ENCODE measurements at regions not wholly inside any gene's neighbourhood (a gene's known extent, or its start where the extent isn't known, plus 50 kb on each side); places are given as distances from the start of the nearest gene placed in this dataset.

DNA sequence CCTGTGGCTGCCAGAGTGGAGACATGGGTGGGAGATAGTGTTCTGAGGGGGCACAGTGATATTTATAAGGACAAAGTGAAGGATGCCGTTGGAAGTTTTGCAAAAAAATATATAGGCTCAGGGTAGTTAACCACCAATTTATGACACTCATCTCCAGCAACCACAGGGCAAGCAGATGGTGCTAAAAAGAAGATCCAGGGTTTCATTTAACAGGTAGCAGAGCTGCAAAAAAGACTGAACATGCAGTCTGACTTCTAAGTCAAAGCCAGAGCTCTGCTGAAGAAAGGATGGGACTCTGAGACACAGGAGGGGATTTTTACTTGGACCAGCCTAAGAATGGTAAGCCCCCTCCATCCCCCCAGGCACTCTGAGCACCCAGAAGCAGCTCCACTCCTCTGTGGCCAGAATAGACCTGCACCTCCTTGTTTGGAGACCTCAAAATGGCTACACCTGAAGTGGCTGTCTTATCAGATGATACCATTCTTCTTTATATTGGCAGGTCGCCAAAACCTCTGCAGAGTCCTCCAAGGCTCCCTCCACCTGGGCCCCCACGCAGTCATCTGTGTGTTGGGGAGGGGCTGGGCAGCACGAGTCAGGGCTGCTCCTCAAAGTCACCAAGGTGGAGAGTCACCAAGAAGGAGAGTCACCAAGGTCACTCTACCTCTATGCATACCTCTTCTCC lies 161.4 kb upstream of the FAM9B start:
- no peak for DNase-seq (ENCODE audit: low read depth in 2 of 3, low spot score in 1 of 3)

DNA sequence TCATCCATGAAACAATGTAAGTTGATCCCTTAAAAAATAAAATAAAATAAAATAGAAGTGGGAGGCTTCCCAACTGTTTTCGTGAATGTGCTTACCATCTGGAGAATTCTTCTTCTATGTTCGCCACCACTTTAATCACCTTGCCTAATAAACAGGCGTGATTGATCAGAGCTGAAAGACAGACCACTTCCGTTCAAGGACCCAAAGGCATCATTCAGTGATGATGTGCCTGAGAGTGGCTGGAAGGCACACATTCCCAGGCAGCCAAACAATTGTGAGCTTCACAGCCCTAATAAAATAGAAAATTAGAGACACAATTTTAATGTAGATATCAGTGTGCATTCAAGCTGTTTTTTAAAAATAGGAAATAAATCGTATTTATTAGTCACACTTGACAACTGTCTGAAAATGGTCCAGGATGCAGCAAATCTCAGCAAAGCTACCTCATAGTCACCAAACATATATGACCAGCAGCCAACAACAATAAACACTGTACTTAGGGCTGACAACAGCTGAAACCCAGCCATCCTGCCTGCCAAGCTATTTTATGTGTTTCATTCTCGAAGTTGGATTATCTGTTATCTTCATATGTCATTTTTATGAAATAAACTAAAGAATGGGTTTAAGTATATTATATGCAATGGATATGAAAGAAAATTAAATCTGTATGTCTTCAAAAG lies 163.2 kb upstream of the FAM9B start:
- DNase-seq (ENCODE audit: low read depth in 2 of 3, low spot score in 1 of 3), result no peak

DNA sequence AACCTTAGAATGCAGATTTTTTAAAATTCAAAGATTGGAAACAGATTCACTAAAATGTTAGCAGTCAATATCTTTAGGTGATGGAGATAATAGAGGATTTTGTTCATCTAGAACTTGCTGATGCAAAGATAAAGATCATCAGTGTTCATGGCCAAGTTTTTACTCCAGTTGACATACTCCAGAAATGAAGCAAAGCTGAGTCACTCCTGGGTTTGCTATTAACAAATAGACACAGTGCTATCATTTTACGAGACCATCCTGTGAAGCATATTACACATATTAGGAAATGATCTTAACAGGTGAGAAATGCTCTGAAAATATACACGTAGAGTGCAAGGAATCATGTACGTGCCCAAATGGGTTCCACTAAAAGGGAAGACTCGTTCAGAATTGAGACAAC lies 170.6 kb upstream of the FAM9B start:
- DNase-seq (ENCODE audit: low read depth in 2 of 3, low spot score in 1 of 3), result no peak

DNA sequence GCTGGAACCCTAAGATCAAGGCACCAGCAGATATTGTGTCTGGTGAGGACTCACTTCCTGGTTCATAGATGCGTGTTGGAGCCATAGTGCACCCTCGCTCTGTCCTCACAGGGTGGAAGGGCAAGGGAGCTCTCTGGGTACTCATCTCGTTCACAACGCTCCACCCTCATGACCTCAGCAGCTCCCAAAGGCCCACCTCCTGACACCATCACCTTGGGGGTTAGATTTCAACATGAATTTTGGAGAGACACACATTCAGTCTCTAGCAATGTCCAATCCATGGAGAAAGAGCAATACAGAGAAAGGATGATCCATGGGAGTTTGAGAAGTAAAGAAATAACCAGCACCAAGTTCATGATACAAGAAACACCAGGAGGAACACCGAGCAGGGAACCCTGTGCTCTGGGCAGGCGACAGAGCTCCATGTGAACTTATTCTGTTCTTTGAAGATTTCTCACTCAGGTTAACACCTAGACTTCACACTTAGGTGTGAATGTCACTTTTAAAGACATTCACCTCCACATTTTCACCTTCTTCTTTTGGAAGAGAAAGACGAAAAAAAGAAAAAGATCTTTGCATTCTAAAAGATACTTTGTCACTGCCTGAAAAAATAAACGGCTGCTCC lies 171.8 kb upstream of the FAM9B start:
- DNase-seq (ENCODE audit: low read depth in 2 of 3, low spot score in 1 of 3), result no peak

DNA sequence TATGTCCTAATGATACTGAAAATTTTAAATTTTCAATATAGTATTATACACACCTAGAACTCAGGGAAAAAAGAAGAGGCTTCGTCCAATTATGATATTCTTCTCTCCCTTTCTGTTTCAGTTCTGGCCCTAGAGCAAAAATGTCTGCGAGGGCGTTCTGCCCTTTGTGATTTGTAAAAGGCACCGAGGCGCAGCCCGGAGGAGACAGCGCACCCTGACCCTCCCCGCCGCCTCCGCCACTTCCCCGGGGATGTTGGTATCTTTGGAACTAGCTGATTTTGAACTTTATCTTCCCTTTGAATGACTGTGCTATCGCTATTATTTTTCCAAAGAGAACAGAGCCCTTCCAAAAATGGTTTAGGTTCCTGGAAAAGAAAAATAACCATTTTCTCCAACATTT lies 173.2 kb upstream of the FAM9B start:
- DNase-seq (ENCODE audit: low read depth in 2 of 3, low spot score in 1 of 3), result no peak

DNA sequence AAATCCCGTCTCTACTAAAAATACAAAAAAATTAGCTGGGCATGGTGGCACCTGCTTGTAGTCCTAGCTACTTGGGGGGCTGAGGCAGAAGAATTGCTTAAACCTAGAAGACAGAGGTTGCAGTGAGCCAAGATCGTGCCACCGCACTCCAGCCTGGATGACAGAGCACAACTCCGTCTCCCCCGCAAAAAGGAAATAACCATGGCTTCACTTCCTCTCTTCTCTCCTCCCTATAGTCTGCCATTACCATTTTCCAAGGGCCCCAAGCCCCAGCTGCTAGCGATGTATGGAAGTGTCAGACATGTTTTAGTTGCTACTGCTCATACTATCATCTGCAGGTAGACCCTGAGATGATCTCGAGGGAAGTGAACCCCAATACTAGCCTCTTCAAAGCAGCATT lies 177.3 kb upstream of the FAM9B start:
- no peak for DNase-seq (ENCODE audit: low read depth in 2 of 3, low spot score in 1 of 3)

DNA sequence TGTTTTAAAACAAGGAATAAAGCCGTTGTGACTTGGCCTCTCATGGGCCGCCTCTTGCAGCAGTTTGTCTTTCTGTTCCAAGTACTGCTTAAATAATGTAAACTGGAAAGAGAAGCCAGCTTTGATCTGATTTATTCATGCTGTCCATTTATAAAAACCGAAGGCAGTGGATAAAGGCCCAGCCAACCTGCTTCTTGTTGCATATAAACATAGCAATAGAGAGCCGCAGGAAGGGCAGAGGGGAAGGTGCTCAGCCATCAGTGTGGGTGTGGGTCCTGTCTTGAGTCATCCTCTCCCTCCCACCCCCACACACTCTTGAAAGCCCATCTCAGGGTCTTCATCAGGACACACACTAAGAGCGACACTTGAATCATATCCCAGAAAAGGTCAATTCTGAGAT lies 187.9 kb upstream of the FAM9B start:
- DNase-seq (ENCODE audit: low read depth in 2 of 3, low spot score in 1 of 3), result no peak

DNA sequence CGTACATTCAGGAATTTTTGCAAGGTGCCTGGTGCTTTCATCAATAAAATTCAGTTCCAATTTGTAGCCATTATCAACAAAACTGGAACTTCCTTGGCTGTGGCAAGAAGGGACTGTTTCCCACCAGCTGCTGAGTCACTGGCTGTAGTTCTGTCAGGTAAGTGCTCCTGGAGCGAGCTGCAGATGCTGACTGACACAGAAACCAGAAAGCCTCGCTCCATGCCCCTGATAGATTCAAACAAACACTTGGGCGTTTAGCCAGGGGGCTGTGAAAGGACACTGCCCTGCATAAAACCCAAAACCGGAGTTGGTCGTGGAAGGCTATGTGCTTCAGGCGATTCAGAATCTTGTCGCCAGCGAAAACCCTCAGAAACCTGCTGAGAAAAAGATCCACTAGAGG lies 188.4 kb upstream of the FAM9B start:
- DNase-seq (ENCODE audit: low read depth in 2 of 3, low spot score in 1 of 3), result no peak

DNA sequence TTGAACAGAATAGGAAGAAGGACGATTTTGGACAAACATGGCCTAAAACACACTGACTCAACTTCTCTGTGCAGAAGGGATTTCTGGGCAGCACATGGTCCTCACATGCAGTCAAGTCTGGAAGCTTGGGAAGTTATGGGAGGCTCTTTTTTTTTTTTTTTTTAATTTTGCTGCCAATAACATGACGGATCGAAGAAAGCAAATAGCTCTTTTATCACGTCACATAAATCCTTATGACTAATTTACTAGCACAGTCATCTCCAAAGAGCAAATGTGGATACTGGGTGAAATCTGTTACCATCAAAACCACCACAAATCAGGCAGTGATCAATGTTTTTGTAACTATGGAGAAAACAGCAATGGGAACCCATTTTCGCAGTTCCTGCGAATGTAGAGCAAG lies 193.3 kb upstream of the FAM9B start:
- no peak for DNase-seq (ENCODE audit: low read depth in 2 of 3, low spot score in 1 of 3)

DNA sequence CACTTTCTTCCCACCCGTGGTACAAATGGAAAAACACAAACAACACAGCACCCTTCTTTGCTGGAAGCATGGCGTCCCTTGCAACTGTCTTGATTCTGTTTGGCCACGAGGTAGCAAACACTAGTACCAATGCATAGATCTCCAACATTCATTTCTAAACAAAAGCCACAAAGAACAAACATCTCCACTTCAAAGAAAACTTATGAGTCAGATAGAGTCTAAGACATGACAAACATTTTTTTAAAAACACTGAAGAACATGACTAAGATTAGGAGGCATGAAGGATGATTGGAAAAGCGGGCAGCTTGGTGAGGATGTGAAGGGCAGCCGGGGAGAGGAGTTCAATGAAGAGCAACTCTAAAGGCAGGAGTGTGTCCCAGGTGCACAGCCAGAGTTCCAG lies 197.6 kb upstream of the FAM9B start:
- no peak for DNase-seq (ENCODE audit: low read depth in 2 of 3, low spot score in 1 of 3)

DNA sequence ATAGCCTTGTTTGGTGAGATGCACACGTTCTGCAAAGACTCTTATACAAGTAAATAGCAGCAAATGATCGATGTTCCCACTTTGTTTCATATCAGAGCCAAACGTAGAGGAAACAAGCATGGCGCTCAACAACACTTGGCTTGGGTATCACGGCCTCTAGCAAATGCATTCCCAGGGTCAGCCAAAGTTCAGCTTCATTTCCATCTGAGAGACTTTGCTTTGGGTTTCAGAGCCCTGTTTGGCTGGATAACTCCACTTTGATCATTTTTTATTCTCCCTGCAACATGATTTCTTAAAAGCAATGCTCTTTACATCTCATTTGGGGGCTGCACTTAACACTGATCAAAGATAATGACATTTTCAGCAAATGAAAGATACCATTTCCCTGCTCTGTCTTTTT lies 199.2 kb upstream of the FAM9B start:
- DNase-seq (ENCODE audit: low read depth in 2 of 3, low spot score in 1 of 3), result no peak

DNA sequence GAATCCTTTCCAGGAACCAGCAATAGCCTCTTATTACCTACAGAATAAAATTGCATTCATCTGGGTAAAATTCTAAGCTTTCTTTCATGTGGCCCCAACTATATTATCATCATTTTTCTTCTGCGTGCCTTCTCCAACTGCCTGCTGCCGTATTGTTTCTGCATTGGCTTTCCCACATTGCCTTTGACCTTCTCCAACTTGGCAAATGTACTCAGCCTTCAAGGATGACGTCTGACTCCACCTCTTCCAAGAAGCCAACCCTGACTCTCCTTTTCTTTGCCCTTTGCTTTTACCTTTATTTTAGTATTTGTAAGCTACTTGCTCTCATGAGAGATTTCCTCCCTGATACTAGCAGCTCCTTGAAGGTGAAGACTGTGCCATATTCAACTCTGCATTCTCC lies 200.4 kb upstream of the FAM9B start:
- DNase-seq (ENCODE audit: low read depth in 2 of 3, low spot score in 1 of 3), result no peak

DNA sequence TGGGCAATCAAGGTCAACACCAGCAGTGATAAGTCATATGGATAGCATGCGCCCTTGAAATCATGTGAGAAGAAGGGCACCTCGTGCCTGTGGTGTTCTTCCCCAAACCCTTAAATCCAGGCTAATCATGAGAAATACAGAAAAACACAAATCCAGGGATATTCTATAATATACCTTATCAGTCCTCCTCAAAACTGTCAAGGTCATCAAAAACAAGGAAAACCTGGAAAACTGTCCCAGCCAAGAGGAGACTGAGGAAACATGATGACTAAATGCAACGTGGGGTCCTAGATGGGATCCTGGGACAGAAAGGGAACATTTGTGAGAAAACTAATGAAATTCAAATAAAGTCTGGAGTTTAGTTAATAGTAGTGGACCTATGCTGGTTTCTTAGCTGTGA lies 201.8 kb upstream of the FAM9B start:
- DNase-seq (ENCODE audit: low read depth in 2 of 3, low spot score in 1 of 3), result no peak

DNA sequence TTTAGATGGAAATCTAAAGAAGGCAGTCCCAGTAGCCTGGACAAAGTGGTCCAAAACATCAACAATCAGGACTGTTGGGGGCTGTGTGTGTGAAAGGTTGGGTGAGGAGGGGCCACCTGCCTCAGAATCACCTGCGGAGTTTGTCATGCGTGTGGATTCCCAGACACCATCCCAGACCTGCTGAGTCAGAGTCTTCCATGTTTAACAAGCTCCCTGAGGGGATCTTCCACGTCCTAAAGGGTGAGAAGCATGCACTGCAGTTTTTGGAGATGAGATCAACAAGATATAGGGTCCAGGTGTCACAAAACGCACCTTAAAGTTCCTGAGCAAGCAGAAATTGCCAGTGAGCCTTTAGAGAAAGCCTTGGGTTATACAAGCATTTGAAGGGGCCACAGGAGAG lies 207.0 kb upstream of the FAM9B start:
- DNase-seq (ENCODE audit: low read depth in 2 of 3, low spot score in 1 of 3), result no peak

DNA sequence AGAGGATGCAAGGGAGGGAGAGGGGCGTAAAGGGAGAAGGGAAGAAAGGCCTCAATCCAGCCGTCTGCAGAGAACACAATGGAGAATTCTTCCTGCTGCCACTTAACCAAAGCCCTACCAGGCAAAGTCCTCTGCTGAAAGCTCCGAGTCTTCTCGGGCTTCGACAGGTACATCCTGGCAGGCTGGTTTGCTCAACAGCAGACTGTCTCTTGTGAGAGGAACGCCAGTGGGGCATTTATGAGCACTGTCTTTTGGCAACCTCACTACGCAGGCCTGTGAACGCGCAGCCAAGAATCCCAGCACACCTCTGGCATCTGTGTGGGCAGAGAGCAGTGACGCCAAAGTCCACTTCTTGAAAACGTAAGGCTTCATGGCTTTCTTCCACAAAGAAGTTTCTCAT lies 207.5 kb upstream of the FAM9B start:
- no peak for DNase-seq (ENCODE audit: low read depth in 2 of 3, low spot score in 1 of 3)

DNA sequence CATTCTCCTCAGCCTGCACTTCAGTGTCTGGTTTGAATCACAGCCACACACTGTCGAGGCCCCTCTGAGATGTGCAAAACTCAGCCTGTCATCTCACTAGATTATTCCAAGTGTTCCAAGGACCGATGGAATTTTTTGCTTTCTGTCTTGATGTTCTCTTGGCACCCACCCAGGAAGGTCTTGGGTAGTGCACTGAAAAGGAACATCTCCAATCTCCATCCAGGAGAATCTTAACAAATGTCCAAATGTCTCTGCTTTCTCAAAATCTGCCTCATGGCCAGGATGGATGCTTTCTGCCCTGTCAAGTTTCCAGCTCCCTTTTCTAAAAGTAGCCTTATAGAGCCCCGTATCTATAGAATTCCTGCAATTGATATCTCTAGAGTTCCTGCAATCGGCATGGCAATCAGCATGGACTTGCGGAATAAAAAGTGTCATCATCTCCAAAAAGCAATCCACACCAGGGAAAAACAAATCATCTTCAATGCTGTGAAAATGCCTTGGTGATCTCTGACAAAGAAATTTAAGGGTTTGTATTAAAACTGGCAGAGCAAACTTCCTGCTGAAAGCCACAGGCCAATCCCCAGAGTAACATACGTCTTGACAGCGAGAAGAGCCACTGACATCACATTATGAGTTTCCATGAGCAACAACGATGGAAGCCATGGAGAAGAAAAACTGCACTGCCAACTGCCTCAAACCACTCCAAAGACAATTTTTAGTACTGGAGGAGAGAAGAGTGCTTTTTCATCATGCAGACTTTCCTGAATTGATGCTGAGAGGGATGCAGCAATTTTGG lies 215.3 kb upstream of the FAM9B start:
- no peak for DNase-seq (ENCODE audit: low read depth in 2 of 3, low spot score in 1 of 3)

DNA sequence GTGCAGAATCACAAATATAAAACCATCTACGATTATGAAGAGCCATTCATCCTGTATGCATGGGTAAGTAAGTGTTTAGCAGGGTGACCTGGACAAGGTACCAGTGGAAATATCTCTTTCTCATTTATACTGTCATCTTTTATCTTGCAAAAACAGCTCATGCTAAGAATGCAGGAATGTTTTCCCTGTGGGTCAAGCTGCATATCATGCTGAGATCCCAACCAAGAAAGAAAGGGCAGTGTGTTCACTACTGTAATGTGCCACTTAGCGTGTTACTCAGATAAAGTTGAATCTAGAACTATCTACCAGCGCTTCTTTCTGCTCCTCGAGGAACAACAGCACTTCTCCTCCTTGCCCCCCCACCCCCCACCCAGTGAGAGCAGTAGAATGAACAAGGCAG lies 212.7 kb upstream of the TBL1X start:
- no peak for DNase-seq (ENCODE audit: low read depth in 2 of 3, low spot score in 1 of 3)

DNA sequence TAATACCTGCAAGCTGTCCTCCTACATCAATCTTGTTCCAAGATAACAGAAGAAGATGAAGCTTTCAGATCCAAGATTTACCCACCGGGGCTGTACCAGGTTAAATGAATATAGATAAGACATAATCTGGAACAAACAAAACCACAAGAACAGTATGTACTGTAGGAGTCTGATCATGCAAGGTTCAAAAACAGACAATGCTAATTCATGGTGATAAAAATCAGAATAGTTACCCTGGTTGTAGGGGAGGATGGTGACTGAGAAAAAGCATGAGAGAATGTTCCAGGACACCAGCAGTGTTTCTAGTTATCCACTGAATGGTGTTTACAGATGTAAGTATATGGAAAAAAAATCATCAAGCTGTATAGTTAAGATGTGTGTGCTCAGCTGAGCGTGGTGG lies 211.6 kb upstream of the TBL1X start:
- no peak for DNase-seq (ENCODE audit: low read depth in 2 of 3, low spot score in 1 of 3)

DNA sequence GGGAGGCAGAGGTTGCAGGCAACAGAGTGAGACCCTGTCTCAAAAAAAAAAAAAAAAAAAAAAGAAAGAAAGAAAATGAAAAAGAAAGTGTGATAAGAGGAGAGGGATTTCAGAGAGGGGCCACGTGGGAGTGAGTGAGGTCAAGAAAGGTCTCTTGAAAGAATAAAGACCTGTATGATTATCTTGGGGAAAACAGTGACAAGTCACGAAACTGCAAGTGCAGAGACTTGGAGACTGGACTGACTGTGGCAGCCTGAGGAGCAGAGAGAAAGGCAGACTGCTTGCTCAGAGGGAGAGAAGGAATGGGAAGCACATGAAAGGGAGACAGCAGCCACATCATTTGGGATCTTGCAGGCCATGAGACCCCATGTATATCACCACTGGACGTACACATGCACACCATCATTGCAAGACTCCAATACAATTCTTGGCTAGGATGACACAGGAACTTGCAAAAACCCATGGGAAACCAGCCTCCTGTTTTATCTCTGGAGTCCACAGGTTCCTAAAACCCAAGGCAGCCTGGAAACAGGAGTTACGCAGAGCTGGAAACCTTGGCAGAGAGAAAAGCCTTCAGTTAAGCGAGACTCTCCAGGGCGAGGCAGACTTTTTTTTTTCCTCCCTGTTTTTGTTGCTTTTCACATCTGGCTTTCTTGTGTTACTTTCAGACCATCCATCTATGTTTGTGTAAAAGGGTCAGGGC lies 207.0 kb upstream of the TBL1X start:
- no peak for DNase-seq (ENCODE audit: low read depth in 2 of 3, low spot score in 1 of 3)

DNA sequence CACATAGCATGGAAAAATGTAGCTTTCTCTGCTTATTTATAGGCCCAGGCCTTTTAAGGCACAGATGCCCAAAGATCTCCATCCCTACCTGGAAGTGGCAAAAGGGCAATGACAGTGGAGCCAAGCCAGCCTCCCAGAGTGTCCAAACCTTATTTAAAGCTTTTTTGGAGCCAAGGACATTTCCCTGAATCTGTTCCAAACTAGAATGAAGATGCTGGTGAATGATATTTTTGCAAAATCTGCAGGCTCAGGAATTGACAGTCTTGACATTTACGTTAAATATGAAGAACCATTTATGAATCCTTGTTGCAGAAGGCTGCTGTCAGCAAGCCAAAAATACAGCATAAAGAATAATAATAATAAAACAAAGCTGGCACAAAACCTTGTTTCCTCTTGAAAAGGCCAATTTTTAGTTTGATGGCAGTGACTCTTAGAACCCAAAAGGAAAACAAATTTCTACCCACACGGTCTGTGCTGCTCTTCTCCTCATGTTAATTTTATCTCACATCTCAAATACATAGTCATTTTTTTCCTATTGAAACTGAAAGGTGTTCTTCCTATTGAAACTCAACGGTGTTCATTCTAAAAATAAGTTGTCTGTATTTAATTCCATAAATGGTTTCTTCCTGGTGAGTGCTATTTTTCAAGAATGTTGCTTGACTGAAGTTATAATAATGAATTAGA lies 206.3 kb upstream of the TBL1X start:
- DNase-seq (ENCODE audit: low read depth in 2 of 3, low spot score in 1 of 3), result no peak

DNA sequence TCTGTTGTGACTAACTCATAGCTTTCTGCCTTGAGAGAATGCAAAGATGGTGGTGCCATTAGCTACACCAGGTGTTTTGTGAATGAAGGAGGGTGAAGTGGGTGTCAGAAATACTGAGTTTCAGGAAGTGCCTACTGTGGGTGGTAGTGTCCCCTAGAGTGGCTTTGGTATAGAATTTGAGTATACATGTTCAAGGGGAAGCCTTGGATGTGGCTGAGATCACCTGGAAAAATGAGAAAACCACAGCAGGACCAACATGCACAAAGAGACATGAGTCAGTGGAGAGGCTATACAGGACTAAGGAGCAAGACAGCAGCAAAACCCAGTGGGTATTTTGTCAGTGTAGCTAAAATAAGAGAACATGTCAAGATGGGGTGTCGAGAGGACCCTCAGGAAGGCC lies 204.3 kb upstream of the TBL1X start:
- DNase-seq (ENCODE audit: low read depth in 2 of 3, low spot score in 1 of 3), result no peak

All from stimulated activated CD4-positive, alpha-beta T cell treated with anti-CD3 and anti-CD28 coated beads, Interleukin-12 subunit alpha, Interleukin-12 subunit beta, amount 100 ng/mL, for 48 hours (primary cell).